Right atrium auricular region (tissue), 2 donors: ENCODE measurements at regions not wholly inside any gene's neighbourhood (a gene's known extent, or its start where the extent isn't known, plus 50 kb on each side); places are given as distances from the start of the nearest gene placed in this dataset.
"Not testable (repeated sequence)": the region's sequence is repeated elsewhere in the genome, so short reads cannot be mapped to it uniquely, and the experiment has no call there.

Source experiments
- DNase-seq: peaks from one replicate; pipeline ENCODE4 v3.0.0-alpha.2; 2019; ENCODE audit warnings: low spot score
- H3K27ac ChIP-seq, 2 donors: fragments of 200-600 bp; sonication (generic); 1 replicate in 1 of 2; 2 replicates in 1 of 2; pipeline ENCODE4 v1.5.1; 2016 to 2019
- H3K27me3 ChIP-seq, 2 donors: fragments of 200-600 bp; sonication (generic); one replicate each; pipeline versions ENCODE4 v1.5.1 to v1.6.0; 2017 to 2019
- H3K36me3 ChIP-seq: fragments of 200-600 bp; sonication (generic); one replicate; pipeline ENCODE4 v1.5.1; 2016
- H3K4me1 ChIP-seq, 2 donors: fragments of 200-600 bp; sonication (generic); one replicate each; pipeline versions ENCODE4 v1.5.1 to v1.6.0; 2017 to 2019
- H3K4me3 ChIP-seq, 2 donors: fragments of 200-600 bp; sonication (generic); 1 replicate in 1 of 2; 2 replicates in 1 of 2; pipeline ENCODE4 v1.5.1; 2017 to 2019; ENCODE audit warnings: mild to moderate bottlenecking in 1 of 2, moderate library complexity in 1 of 2
- H3K9me3 ChIP-seq, 2 donors: fragments of 200-600 bp; sonication (generic); one replicate each; pipeline ENCODE4 v1.5.1; 2019
- TF ChIP-seq, protein P1 (sequence below), 2 donors: fragments of 200-600 bp; sonication (generic); IDR thresholded peaks; one replicate each; pipeline ENCODE4 v1.5.1; 2019; ENCODE audit warnings: antibody characterized with exemption in 2 of 2

DNA sequence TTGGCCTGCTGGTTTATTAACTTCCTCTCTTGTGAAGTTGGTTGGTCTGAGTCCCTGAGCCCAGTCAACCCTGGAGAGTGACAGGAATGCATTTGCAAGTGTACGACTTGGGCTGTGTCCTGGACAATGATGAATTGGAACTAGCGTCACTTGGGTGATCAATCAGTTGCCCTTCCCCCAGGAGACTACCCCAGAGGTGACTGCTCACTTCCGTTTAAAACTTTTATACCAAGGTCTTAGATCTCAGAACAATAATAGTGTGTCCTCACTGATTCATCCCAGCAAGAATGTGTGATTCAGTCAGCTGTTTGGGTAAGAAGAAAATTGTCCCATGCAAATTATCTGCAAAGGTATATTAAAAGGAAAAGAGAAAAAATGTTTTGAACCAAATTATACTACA lies 102.9 kb upstream of the ARMC3 start:
- H3K9me3 ChIP-seq = no peaks in the 10 kb centered on the region
- H3K4me3 ChIP-seq = no peak overlapping the region
- H3K4me1 ChIP-seq = no peaks in the 10 kb centered on the region
- TF ChIP-seq, protein P1, sequence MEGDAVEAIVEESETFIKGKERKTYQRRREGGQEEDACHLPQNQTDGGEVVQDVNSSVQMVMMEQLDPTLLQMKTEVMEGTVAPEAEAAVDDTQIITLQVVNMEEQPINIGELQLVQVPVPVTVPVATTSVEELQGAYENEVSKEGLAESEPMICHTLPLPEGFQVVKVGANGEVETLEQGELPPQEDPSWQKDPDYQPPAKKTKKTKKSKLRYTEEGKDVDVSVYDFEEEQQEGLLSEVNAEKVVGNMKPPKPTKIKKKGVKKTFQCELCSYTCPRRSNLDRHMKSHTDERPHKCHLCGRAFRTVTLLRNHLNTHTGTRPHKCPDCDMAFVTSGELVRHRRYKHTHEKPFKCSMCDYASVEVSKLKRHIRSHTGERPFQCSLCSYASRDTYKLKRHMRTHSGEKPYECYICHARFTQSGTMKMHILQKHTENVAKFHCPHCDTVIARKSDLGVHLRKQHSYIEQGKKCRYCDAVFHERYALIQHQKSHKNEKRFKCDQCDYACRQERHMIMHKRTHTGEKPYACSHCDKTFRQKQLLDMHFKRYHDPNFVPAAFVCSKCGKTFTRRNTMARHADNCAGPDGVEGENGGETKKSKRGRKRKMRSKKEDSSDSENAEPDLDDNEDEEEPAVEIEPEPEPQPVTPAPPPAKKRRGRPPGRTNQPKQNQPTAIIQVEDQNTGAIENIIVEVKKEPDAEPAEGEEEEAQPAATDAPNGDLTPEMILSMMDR (IDR thresholded peaks at IDR 0.05) = no peak
- H3K27ac ChIP-seq = no peak overlapping the region
- H3K27me3 ChIP-seq = no peaks in the 10 kb centered on the region
- H3K36me3 ChIP-seq = no peaks in the 10 kb centered on the region
- DNase-seq = no peak

DNA sequence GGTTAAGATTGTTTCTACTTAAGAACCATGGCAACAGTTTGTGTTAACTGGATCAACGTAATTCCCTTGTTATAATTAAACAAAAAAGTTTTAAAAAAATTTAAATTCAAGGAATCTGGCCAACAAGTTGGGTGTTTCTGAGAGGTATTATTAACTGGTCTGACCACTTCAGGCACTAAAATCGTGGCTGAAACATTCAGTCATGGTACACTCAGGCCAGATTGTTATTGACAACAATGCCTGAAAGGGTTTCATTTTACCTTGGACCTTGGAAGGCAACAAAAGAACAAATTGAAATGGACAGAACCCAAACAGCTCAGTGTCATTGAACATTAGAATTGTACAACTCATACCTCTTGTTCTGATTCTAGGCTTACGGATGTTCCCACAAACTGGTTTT lies 103.3 kb upstream of the ARMC3 start:
- Histone ChIP-seq H3K9me3 (no peaks in the 10 kb centered on the region), H3K4me3 (no peak overlapping the region), H3K36me3 (no peaks in the 10 kb centered on the region), H3K4me1 (no peaks in the 10 kb centered on the region), H3K27me3 (no peaks in the 10 kb centered on the region), H3K27ac (no peak overlapping the region)
- TF ChIP-seq, protein P1 (IDR thresholded peaks at IDR 0.05) = no peak
- DNase-seq = no peak

DNA sequence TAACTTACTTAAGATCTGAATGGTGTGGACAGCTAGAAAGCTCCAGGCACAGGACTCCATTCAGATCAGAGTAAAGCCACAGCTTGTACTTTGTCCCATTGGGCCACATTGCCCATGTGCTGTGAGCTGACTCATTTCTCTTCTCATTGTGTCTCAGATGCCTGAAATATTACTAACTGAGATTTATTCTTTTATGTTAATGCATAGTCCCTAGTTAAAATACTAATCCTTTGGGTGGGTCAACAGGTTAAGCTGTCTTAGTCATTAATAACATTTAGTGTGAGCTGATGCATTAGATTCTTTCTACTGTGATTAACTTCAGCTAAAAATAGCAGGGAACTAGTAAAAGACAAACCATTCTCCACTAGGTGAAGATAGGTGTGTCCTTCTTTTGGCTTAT lies 104.7 kb upstream of the ARMC3 start:
- Histone ChIP-seq H3K4me1 (no peaks in the 10 kb centered on the region), H3K27me3 (no peaks in the 10 kb centered on the region), H3K36me3 (no peaks in the 10 kb centered on the region), H3K27ac (no peak overlapping the region), H3K9me3 (no peaks in the 10 kb centered on the region), H3K4me3 (no peak overlapping the region)
- no peak for DNase-seq
- TF ChIP-seq, protein P1 (IDR thresholded peaks at IDR 0.05) = no peak

DNA sequence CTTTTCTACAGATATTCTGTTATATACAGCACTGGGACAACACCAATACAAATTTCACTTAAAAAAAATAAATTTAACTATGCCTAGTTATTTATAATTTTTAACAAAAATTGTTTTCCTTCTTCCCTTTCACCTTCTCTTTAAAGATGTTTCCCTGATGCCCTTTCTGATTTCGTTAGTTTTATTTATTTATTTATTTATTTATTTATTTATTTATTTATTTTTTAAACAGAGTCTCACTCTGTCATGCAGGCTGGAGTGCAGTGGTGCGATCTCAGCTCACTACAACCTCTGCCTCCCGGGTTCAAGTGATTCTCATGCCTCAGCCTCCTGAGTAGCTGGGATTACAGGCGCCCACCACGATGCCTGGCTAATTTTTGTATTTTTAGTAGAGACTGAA lies 105.9 kb upstream of the ARMC3 start:
- not testable (repeated sequence) for H3K36me3 ChIP-seq, H3K4me3 ChIP-seq, H3K4me1 ChIP-seq, H3K27me3 ChIP-seq, DNase-seq, H3K27ac ChIP-seq, H3K9me3 ChIP-seq

DNA sequence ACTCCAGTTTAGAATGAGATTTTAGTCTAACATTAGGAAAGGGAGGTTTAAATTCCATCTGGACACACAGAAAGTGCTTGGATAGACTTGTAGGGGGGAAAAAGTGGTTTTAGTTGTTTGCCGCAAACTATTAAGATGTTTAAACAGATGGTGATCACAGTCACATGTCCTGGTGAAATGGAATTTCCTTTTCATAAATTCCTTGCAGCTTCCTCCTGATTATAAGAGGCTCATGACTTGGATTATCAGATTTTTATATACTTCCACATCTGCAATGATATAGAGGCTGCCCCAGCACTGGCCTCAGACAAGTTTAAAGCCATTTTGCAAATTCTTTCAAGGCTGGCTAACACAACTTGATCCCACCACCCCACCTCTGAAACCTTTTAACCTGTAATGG lies 106.4 kb upstream of the ARMC3 start:
- H3K9me3 ChIP-seq = no peaks in the 10 kb centered on the region
- no peaks in the 10 kb centered on the region for H3K36me3 ChIP-seq
- TF ChIP-seq, protein P1 (IDR thresholded peaks at IDR 0.05) = no peak
- H3K27me3 ChIP-seq = no peaks in the 10 kb centered on the region
- H3K4me3 ChIP-seq = no peak overlapping the region
- H3K27ac ChIP-seq = no peak overlapping the region
- no peak for DNase-seq
- no peaks in the 10 kb centered on the region for H3K4me1 ChIP-seq

DNA sequence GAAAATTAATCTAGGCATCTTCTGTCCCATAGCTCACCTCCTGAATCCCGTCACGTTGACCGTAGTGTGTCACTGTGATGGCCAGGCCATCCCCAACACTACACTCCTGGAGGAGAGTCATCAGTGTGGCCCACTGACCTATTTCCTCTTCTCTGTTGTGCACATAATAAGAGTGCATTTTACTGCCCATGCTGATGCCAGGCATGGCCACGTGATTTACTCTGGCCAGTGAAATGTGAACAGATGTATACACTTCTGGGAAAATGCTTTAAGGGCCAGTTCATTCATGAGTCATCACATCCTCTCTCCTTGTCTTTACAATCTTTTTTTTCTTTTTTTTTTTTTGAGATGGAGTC lies 101.9 kb upstream of the PIP4K2A start:
- TF ChIP-seq, protein P1 (IDR thresholded peaks at IDR 0.05) = no peak

More for the DNA sequence above, 101.9 kb upstream of the PIP4K2A start:
- H3K27ac ChIP-seq = no peak overlapping the region
- H3K27me3 ChIP-seq = no peaks in the 10 kb centered on the region
- no peaks in the 10 kb centered on the region for H3K36me3 ChIP-seq
- no peak for DNase-seq
- no peaks in the 10 kb centered on the region for H3K4me1 ChIP-seq
- H3K9me3 ChIP-seq = no peaks in the 10 kb centered on the region
- H3K4me3 ChIP-seq = no peak overlapping the region
